HG03139 (cell line): ENCODE measurements at regions not wholly inside any gene's neighbourhood (a gene's known extent, or its start where the extent isn't known, plus 50 kb on each side); places are given as distances from the start of the nearest gene placed in this dataset.
"Not testable (repeated sequence)": the region's sequence is repeated elsewhere in the genome, so short reads cannot be mapped to it uniquely, and the experiment has no call there.

ENCODE experiments used
- ATAC-seq: cut with Tn5 transposase; IDR thresholded peaks from one replicate; pipeline ENCODE4 v1.9.1; 2021; ENCODE audit not compliant: unreplicated experiment

- ATAC-seq = no peak
These were observed 286.9 kb upstream of the PRKD1 start for GRCh38 chr14:30214461-30215090.

- no peak for ATAC-seq
These were observed 291.3 kb upstream of the PRKD1 start for GRCh38 chr14:30218907-30219306.

- ATAC-seq = no peak
These were observed 293.9 kb upstream of the PRKD1 start for GRCh38 chr14:30221546-30221945.

GRCh38 chr14:30223385-30223785, 295.7 kb upstream of the PRKD1 start:
- ATAC-seq = no peak

DNA sequence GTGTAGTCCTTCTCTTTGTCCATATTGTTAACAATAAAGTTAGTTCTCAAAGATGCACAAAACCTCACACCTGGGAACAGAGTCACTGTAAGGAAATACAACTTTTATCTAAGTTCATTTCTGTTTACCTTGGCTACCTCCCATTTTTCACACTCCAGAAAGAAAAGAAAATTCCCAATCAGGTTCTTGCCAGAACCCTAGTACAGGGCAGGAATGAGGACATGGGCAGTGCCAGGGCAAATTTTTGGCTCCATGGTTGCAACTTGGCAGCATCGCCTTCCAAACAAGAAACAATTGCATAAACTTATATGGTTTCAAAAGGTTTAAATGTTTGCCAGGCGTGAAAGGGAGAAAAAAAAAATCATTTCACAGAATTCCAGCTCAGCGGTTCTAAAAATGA, 296.3 kb upstream of the PRKD1 start:
- no peak for ATAC-seq

GRCh38 chr14:30225176-30225575, 297.5 kb upstream of the PRKD1 start:
- no peak for ATAC-seq

DNA sequence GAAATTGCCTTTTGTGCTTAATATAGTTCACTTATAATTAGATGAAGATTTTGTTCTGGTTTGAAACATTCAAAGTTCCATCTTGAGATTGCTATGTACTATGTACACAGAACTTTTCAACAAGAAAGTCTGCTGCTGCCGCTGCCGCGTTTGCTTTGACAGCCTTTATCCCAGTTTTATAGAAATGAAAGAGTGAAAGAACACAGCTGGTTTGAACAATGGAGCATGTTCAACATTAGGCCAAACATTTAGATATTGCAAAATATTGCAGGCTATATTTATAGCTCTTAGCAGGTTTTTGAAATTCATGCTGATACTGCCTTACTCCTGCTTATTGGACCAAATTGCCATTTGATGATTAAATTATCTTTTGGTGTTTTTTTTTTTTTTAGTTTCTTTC, 299.8 kb upstream of the PRKD1 start:
- no peak for ATAC-seq

DNA sequence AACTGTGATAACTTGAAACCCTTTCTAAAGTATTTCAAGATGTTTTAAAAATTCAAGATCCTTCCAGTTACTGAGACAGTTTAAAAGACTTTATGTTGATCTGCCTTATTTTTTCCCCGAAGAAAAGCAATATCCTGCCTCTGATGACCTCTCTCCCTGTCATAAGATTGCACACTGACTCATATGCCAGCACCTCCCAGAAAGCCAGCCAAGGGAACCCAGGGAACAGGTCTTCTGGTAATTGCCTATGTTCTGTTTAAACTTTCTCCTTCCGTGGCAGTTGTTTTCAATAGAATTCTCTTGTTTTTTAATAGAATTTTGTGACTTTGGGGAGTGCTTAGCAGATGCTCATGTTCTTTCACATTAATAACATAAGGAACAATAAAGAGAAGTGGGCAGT, 300.2 kb upstream of the PRKD1 start:
- ATAC-seq = no peak

GRCh38 chr14:30230719-30231118, 303.1 kb upstream of the PRKD1 start:
- ATAC-seq = no peak

GRCh38 chr14:30234966-30235365, 307.3 kb upstream of the PRKD1 start:
- ATAC-seq = no peak

DNA sequence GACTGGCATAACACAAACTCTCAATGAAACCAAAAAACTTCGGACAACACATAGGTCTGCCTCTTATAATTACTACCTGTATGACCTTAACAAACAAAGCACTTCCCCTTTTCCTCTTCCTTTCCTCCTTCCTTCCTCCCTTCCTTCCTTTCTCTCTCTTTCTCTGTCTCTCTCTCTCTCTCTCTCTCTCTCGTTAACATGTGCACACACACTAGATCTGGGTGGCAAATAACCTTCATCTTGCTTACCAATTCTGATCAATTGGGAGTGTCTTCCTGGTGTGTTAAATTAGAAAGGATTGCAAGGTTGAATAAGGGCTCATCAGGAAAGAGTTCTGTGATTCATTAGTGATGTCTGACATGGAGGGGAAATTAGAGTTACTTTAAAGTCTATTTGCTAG, 307.8 kb upstream of the PRKD1 start:
- no peak for ATAC-seq

- no peak for ATAC-seq
These were observed 311.3 kb upstream of the PRKD1 start for GRCh38 chr14:30238936-30239335.

- no peak for ATAC-seq
These were observed 312.4 kb upstream of the PRKD1 start for GRCh38 chr14:30240018-30240417.

- ATAC-seq = no peak
These were observed 313.0 kb upstream of the PRKD1 start for GRCh38 chr14:30240685-30241084.

GRCh38 chr14:30242744-30243143, 315.1 kb upstream of the PRKD1 start:
- ATAC-seq = no peak

DNA sequence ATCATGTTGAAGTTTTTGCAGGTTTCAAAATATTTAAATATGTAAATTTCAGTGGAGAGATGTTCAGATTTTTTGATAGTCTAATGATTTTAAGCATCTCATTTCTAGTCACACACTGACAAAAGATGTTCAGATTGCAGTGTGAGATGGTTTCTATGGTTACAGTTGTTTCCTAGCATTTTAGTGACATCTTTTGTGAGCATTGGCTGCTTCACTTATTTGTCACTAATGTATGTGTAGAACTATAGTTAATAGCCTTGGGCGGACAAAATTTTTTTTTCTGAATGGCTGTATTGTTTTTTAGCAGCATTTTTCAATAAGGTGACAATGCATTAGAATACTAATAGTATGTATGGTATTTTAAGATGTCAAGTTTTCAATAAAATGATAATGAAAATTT, 315.6 kb upstream of the PRKD1 start:
- no peak for ATAC-seq

DNA sequence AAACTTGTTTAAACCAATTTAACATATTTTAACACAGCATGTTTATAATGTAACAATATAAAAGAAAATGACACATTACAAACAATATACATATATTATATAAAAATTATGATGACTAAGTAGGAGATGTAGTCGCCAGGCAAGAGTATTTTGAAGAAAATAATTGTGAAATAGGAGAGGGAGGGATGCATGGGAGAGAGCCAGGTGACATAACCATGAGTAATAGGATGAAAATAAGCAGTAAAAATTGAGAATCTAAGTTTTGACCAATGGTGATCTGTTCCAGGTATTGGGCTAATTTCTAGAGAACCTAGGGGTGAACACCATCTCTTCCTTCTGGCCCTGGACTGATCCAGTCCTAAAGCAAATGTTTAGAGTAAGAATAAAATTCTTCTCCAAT, 315.2 kb upstream of the G2E3 start:
- no peak for ATAC-seq

- ATAC-seq = not testable (repeated sequence)
These were observed 314.6 kb upstream of the G2E3 start for GRCh38 chr14:30244348-30244747.

- ATAC-seq = no peak
These were observed 307.9 kb upstream of the G2E3 start for GRCh38 chr14:30251017-30251416.

DNA sequence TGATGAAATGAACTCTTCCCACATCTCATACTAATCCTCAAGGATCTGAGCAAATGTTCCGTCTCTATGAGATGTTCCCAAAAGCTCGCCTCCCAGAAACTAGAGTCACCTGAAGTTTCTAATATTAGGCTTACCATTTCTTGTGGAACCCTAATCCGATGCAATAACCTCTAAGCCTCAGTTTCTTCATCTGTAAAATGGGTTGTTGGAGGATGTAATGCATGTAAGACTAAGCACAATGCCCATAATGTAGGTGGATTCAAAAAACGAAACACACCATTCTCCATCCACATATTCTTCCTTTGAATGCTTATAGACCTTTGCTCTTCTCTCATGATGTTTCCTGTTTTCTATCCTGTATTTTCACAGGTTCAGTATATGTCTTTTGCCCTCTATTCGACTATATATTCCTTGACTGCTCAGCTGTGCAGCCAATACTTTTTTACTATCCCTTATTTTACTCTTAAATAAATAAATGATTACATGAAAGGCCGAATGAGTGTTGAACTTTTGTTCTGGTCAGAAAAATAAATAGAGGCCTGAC, 307.3 kb upstream of the G2E3 start:
- ATAC-seq = no peak

GRCh38 chr14:30252151-30252550, 306.8 kb upstream of the G2E3 start:
- no peak for ATAC-seq

DNA sequence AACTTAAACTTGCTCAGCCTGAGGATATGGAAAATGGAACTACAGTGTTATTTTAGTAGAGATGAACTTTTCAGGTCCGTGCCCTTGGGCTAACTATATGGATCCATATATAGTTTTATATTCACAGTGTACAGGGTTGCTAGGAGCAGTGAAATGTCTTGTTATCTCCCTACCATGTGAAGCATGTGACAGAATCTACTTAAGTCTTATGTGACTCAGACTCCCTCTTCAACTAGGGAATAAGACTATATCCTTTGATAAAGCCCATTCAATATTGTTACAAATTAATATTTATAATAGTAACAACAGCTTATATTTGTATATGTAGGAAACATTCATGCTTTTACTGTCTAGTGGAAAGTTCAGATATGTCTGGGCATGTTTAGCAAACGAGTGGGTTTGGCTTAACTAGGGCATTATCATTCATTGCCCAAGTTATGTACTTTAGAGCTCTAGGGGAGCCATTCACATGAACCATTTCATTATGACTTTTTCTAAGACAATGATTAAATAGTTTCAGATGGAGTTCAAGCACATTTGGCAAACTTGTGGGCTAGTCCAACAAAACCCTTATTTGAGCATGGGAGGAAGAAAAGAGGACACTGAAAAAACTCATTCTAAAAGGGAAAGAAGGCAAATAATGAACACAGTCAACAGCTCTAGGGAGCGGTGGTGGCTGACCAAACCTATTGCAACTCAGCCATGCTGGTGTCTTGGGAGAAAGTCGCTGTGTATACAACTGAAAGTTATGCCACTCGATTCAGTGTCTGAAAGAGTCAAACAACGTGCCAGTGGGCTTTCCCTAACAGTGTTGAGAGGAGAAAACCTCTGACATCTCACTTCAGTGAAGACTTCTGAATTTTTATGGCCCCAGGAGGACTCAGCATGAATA, 305.9 kb upstream of the G2E3 start:
- ATAC-seq = no peak
